ENCODE measurements at regions not wholly inside any gene's neighbourhood (a gene's known extent, or its start where the extent isn't known, plus 50 kb on each side); places are given as distances from the start of the nearest gene placed in this dataset.
"Not testable (repeated sequence)": the region's sequence is repeated elsewhere in the genome, so short reads cannot be mapped to it uniquely, and the experiment has no call there.

- not testable (repeated sequence) for H3F3A ChIP-seq (ENCODE audit: low read depth); H3K9ac ChIP-seq (ENCODE audit: low read depth, low read length, poor library complexity, severe bottlenecking); H3K4me2 ChIP-seq (ENCODE audit: low read depth, low read length, poor library complexity, severe bottlenecking); H3K36me3 ChIP-seq (ENCODE audit: insufficient read depth, low read length); H3K79me2 ChIP-seq (ENCODE audit: insufficient read depth, low read length); H2AFZ ChIP-seq (ENCODE audit: low read length); H3K9me3 ChIP-seq (ENCODE audit: insufficient read depth, low read depth, low read length); H3K9me2 ChIP-seq (replicated peaks; ENCODE audit: low read depth, low read length); H3K4me1 ChIP-seq (ENCODE audit: insufficient read depth, low read length, poor library complexity, severe bottlenecking); H3K4me3 ChIP-seq (ENCODE audit: low read length, poor library complexity, severe bottlenecking); H3K27me3 ChIP-seq (ENCODE audit: insufficient read depth, low read length, poor library complexity, severe bottlenecking); H4K20me1 ChIP-seq (ENCODE audit: insufficient read depth, low read length, poor library complexity, severe bottlenecking)
- TF ChIP-seq CTCF (conservative IDR thresholded peaks at IDR 0.05; ENCODE audit: low read length) = 0 out of 2 replicates have a peak, but pooled peaks have one; percentile 11
Observed at GRCh38 chr18:15028037-15028436, 280.1 kb downstream of the ANKRD30B start.

GRCh38 chr18:15060279-15060880 lies 312.4 kb downstream of the ANKRD30B start:
- H4K20me1 ChIP-seq (ENCODE audit: insufficient read depth, low read length, poor library complexity, severe bottlenecking); H3K4me1 ChIP-seq (ENCODE audit: insufficient read depth, low read length, poor library complexity, severe bottlenecking); H3K36me3 ChIP-seq (ENCODE audit: insufficient read depth, low read length); H2AFZ ChIP-seq (ENCODE audit: low read length); H3K27me3 ChIP-seq (ENCODE audit: insufficient read depth, low read length, poor library complexity, severe bottlenecking); H3K9me3 ChIP-seq (ENCODE audit: insufficient read depth, low read depth, low read length); H3K4me2 ChIP-seq (ENCODE audit: low read depth, low read length, poor library complexity, severe bottlenecking); H3F3A ChIP-seq (ENCODE audit: low read depth); H3K79me2 ChIP-seq (ENCODE audit: insufficient read depth, low read length); H3K4me3 ChIP-seq (ENCODE audit: low read length, poor library complexity, severe bottlenecking); H3K9ac ChIP-seq (ENCODE audit: low read depth, low read length, poor library complexity, severe bottlenecking); H3K9me2 ChIP-seq (replicated peaks; ENCODE audit: low read depth, low read length): not testable (repeated sequence)

- not testable (repeated sequence) for H3K36me3 ChIP-seq (ENCODE audit: insufficient read depth, low read length); H3K9ac ChIP-seq (ENCODE audit: low read depth, low read length, poor library complexity, severe bottlenecking); H3K9me2 ChIP-seq (replicated peaks; ENCODE audit: low read depth, low read length); H3K4me3 ChIP-seq (ENCODE audit: low read length, poor library complexity, severe bottlenecking); H3K9me3 ChIP-seq (ENCODE audit: insufficient read depth, low read depth, low read length); H4K20me1 ChIP-seq (ENCODE audit: insufficient read depth, low read length, poor library complexity, severe bottlenecking); H3K4me2 ChIP-seq (ENCODE audit: low read depth, low read length, poor library complexity, severe bottlenecking); H3K4me1 ChIP-seq (ENCODE audit: insufficient read depth, low read length, poor library complexity, severe bottlenecking); H3F3A ChIP-seq (ENCODE audit: low read depth); H3K27me3 ChIP-seq (ENCODE audit: insufficient read depth, low read length, poor library complexity, severe bottlenecking); H3K79me2 ChIP-seq (ENCODE audit: insufficient read depth, low read length); H2AFZ ChIP-seq (ENCODE audit: low read length)
Observed at GRCh38 chr18:15061289-15061896, 313.4 kb downstream of the ANKRD30B start.

GRCh38 chr18:15066434-15066833 lies 318.5 kb downstream of the ANKRD30B start:
- H3K9me3 ChIP-seq (ENCODE audit: insufficient read depth, low read depth, low read length); H4K20me1 ChIP-seq (ENCODE audit: insufficient read depth, low read length, poor library complexity, severe bottlenecking); H3K36me3 ChIP-seq (ENCODE audit: insufficient read depth, low read length); H3K4me3 ChIP-seq (ENCODE audit: low read length, poor library complexity, severe bottlenecking); H2AFZ ChIP-seq (ENCODE audit: low read length); H3K9me2 ChIP-seq (replicated peaks; ENCODE audit: low read depth, low read length); H3F3A ChIP-seq (ENCODE audit: low read depth); H3K4me2 ChIP-seq (ENCODE audit: low read depth, low read length, poor library complexity, severe bottlenecking); H3K4me1 ChIP-seq (ENCODE audit: insufficient read depth, low read length, poor library complexity, severe bottlenecking); H3K27me3 ChIP-seq (ENCODE audit: insufficient read depth, low read length, poor library complexity, severe bottlenecking); H3K9ac ChIP-seq (ENCODE audit: low read depth, low read length, poor library complexity, severe bottlenecking); H3K79me2 ChIP-seq (ENCODE audit: insufficient read depth, low read length): not testable (repeated sequence)

GRCh38 chr18:15071311-15071710 lies 323.3 kb downstream of the ANKRD30B start:
- not testable (repeated sequence) for H4K20me1 ChIP-seq (ENCODE audit: insufficient read depth, low read length, poor library complexity, severe bottlenecking); H2AFZ ChIP-seq (ENCODE audit: low read length); H3F3A ChIP-seq (ENCODE audit: low read depth); H3K9me2 ChIP-seq (replicated peaks; ENCODE audit: low read depth, low read length); H3K36me3 ChIP-seq (ENCODE audit: insufficient read depth, low read length); H3K27me3 ChIP-seq (ENCODE audit: insufficient read depth, low read length, poor library complexity, severe bottlenecking); H3K9ac ChIP-seq (ENCODE audit: low read depth, low read length, poor library complexity, severe bottlenecking); H3K79me2 ChIP-seq (ENCODE audit: insufficient read depth, low read length); H3K4me3 ChIP-seq (ENCODE audit: low read length, poor library complexity, severe bottlenecking); H3K9me3 ChIP-seq (ENCODE audit: insufficient read depth, low read depth, low read length); H3K4me2 ChIP-seq (ENCODE audit: low read depth, low read length, poor library complexity, severe bottlenecking); H3K4me1 ChIP-seq (ENCODE audit: insufficient read depth, low read length, poor library complexity, severe bottlenecking)

Data from Loucy (cell line).